Caco-2 (cell line): ENCODE measurements at regions not wholly inside any gene's neighbourhood (a gene's known extent, or its start where the extent isn't known, plus 50 kb on each side); places are given as distances from the start of the nearest gene placed in this dataset.

Experiments used
- BruUV-seq: library from RNA; stranded (reverse); fragments of 400-500 nt; replicated peaks from 2 replicates; lab custom pipeline; 2021; lab: Mats Ljungman, UMichigan
- CTCF ChIA-PET: fragments of 300-600 bp; sonication (Branson Sonifier 250); formaldehyde crosslinking; loops from one replicate; lab custom pipeline; 2022; ENCODE audit warnings: antibody characterized with exemption; lab: Charles Lee
- POLR2A ChIA-PET: fragments of 300-600 bp; sonication (Branson Sonifier 250); formaldehyde crosslinking; loops from one replicate; lab custom pipeline; 2022; ENCODE audit warnings: antibody characterized with exemption; lab: Charles Lee
- DNase-seq, 2 experiments: peaks; one replicate each; pipeline versions ENCODE4 v3.0.0 to v3.0.0-alpha.2; 2020 to 2022
- H3K27me3 ChIP-seq: replicated peaks from 2 replicates; pipeline ENCODE4 v1.6.0; 2011; ENCODE audit warnings: low read length; ENCODE audit not compliant: control insufficient read depth, insufficient read depth
- H3K36me3 ChIP-seq: 2 replicates; pipeline ENCODE4 v1.5.1; 2011; ENCODE audit warnings: low read length; ENCODE audit not compliant: control insufficient read depth, insufficient read depth
- H3K4me1 ChIP-seq: fragments of 250-450 bp; sonication (Bioruptor Pico); 2 replicates; pipeline ENCODE4 v1.5.1; 2020; ENCODE audit warnings: mild to moderate bottlenecking
- H3K4me3 ChIP-seq: 2 replicates; pipeline ENCODE4 v1.5.1; 2011; ENCODE audit warnings: low read depth, mild to moderate bottlenecking, control low read depth, low read length
- H3K9me3 ChIP-seq: fragments of 250-450 bp; sonication (Bioruptor Pico); 2 replicates; pipeline ENCODE4 v1.5.1; 2020; ENCODE audit warnings: mild to moderate bottlenecking, moderate library complexity
- H3K27ac Mint-ChIP-seq: one replicate; pipeline ENCODE4 v1.8.0; 2022; ENCODE audit warnings: mixed read lengths; ENCODE audit not compliant: unreplicated experiment
- H3K27me3 Mint-ChIP-seq: one replicate; pipeline ENCODE4 v1.8.0; 2022; ENCODE audit warnings: mixed read lengths; ENCODE audit not compliant: insufficient read depth, unreplicated experiment
- H3K36me3 Mint-ChIP-seq: one replicate; pipeline ENCODE4 v1.8.0; 2022; ENCODE audit warnings: mild to moderate bottlenecking, mixed read lengths; ENCODE audit not compliant: insufficient read depth, unreplicated experiment
- H3K4me1 Mint-ChIP-seq: one replicate; pipeline ENCODE4 v1.8.0; 2022; ENCODE audit warnings: low read depth, mixed read lengths; ENCODE audit not compliant: unreplicated experiment
- H3K4me3 Mint-ChIP-seq: one replicate; pipeline ENCODE4 v1.8.0; 2022; ENCODE audit warnings: mild to moderate bottlenecking, moderate library complexity, mixed read lengths; ENCODE audit not compliant: unreplicated experiment
- H3K9me3 Mint-ChIP-seq: one replicate; pipeline ENCODE4 v1.8.0; 2022; ENCODE audit warnings: mixed read lengths; ENCODE audit not compliant: unreplicated experiment
- intact Hi-C: fragments of 100-400 bp; cut with micrococcal nuclease; formaldehyde crosslinking; loops from one replicate; pipeline ENCODE4 v1.10.0; 2022; ENCODE audit not compliant: unreplicated experiment
- TF ChIP-seq, protein P1 (sequence below), 2 experiments: fragments of 200-600 bp in 1 of 2; IDR thresholded peaks; 1 replicate in 1 of 2; 2 replicates in 1 of 2; pipeline versions ENCODE4 v1.5.1 to v1.8.0; 2011 to 2022; ENCODE audit warnings: antibody characterized with exemption in 1 of 2, control low read depth in 1 of 2, inconsistent platforms in 1 of 2, low read depth in 1 of 2, low read length in 1 of 2, mild to moderate bottlenecking in 1 of 2, moderate library complexity in 1 of 2; ENCODE audit not compliant: insufficient read depth in 1 of 2, severe bottlenecking in 1 of 2, unreplicated experiment in 1 of 2

DNA sequence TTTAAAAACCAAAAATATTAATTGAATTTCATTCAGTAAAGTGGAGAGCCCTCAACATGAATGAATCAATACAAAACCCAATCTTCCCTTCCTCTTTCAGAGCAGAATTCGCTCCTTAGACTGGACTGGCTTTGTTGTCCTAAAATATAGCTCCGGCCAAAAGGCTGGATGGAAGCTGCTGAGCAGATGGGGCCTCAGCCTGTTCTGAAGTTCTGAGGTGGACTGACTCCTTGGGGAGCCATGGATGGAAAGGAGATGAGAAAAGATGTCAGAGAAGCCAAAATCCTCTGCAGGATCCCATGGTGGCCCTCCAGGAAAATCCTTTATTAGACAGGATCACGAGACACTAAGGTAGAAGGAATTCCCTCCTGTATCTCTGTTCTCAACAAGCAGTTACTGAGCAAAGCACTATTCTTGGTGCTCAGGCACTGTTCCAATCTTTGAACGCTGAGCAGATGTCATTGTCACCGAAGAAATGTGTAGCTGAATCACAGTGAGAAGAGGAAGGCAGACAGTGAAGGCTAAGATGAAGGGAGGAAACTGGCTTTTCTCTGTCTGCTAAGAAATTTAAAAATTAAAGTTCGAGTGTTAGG is 122.0 kb downstream of the SEMA6D start:
- Mint-ChIP-seq H3K27ac (no peak overlapping the region), H3K4me1 (no peaks in the 10 kb centered on the region), H3K36me3 (no peaks in the 10 kb centered on the region), H3K4me3 (no peak overlapping the region), H3K27me3 (peaks cover 10% of the 10 kb centered on the region), H3K9me3 (no peaks in the 10 kb centered on the region)
- no peak overlapping the region for H3K4me3 ChIP-seq
- no peaks in the 10 kb centered on the region for H3K9me3 ChIP-seq
- no TSS peak for BruUV-seq
- CTCF ChIA-PET, result no interaction called here
- H3K27me3 ChIP-seq, result no peaks in the 10 kb centered on the region; the same call in 1 of the 2 replicates
- no peak for DNase-seq
- POLR2A ChIA-PET, result interaction anchor here (0.5 kb wide), 1 partner anchor 492 kb away, joined by 8 read pairs; the partner anchor contains the start of gene DUT
- TF ChIP-seq, protein P1, sequence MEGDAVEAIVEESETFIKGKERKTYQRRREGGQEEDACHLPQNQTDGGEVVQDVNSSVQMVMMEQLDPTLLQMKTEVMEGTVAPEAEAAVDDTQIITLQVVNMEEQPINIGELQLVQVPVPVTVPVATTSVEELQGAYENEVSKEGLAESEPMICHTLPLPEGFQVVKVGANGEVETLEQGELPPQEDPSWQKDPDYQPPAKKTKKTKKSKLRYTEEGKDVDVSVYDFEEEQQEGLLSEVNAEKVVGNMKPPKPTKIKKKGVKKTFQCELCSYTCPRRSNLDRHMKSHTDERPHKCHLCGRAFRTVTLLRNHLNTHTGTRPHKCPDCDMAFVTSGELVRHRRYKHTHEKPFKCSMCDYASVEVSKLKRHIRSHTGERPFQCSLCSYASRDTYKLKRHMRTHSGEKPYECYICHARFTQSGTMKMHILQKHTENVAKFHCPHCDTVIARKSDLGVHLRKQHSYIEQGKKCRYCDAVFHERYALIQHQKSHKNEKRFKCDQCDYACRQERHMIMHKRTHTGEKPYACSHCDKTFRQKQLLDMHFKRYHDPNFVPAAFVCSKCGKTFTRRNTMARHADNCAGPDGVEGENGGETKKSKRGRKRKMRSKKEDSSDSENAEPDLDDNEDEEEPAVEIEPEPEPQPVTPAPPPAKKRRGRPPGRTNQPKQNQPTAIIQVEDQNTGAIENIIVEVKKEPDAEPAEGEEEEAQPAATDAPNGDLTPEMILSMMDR (IDR thresholded peaks at IDR 0.05; ENCODE audit: insufficient read depth in 1 of 2, low read depth in 1 of 2, low read length in 1 of 2, severe bottlenecking in 1 of 2, unreplicated experiment in 1 of 2), result no peak
- no peaks in the 10 kb centered on the region for H3K4me1 ChIP-seq
- intact Hi-C loops, result no loop called here
- H3K36me3 ChIP-seq, result no peaks in the 10 kb centered on the region

- POLR2A ChIA-PET, result no interaction called here
- CTCF ChIA-PET, result no interaction called here
- H3K36me3 Mint-ChIP-seq, result no peaks in the 10 kb centered on the region
- no peaks in the 10 kb centered on the region for H3K4me1 Mint-ChIP-seq
- Histone ChIP-seq H3K4me3 (no peak overlapping the region), H3K4me1 (no peaks in the 10 kb centered on the region), H3K9me3 (no peaks in the 10 kb centered on the region), H3K36me3 (no peaks in the 10 kb centered on the region), H3K27me3 (no peaks in the 10 kb centered on the region; the same call in 1 of the 2 replicates)
- DNase-seq, result no peak
- H3K4me3 Mint-ChIP-seq, result no peak overlapping the region
- H3K27me3 Mint-ChIP-seq, result peaks cover 14% of the 10 kb centered on the region
- TF ChIP-seq, protein P1 (IDR thresholded peaks at IDR 0.05; ENCODE audit: insufficient read depth in 1 of 2, low read depth in 1 of 2, low read length in 1 of 2, severe bottlenecking in 1 of 2, unreplicated experiment in 1 of 2), result no peak
- H3K27ac Mint-ChIP-seq, result no peak overlapping the region
- intact Hi-C loops, result no loop called here
- H3K9me3 Mint-ChIP-seq, result no peaks in the 10 kb centered on the region
- no TSS peak for BruUV-seq
Observed at GRCh38 chr15:47843124-47843663, 125.9 kb downstream of the SEMA6D start.

DNA sequence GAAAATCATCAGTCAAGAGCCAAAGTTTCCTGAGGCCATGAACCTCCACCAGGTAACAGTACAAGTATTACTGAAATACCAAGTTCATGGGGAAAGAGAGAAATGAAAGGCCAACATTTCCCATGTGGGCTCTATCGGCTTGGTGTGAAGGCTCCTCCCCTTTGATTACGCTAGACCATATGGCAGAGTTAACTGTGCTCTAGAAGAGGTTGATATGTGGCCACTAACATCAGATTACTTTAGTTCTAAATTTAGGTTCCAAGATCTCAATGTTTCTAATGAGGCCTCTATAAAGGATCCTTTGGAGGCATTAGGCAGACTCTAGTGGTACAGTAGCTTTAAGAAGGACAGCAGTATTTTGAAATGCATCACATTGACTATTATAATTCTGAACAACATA is 127.1 kb downstream of the SEMA6D start:
- H3K9me3 ChIP-seq, result no peaks in the 10 kb centered on the region
- H3K4me3 ChIP-seq, result no peak overlapping the region
- no peaks in the 10 kb centered on the region for H3K36me3 ChIP-seq
- no peaks in the 10 kb centered on the region for H3K36me3 Mint-ChIP-seq
- no TSS peak for BruUV-seq
- no peaks in the 10 kb centered on the region; the same call in 1 of the 2 replicates for H3K27me3 ChIP-seq
- intact Hi-C loops, result no loop called here
- no peaks in the 10 kb centered on the region for H3K4me1 Mint-ChIP-seq
- ChIA-PET POLR2A (no interaction called here), CTCF (no interaction called here)
- TF ChIP-seq, protein P1 (IDR thresholded peaks at IDR 0.05; ENCODE audit: insufficient read depth in 1 of 2, low read depth in 1 of 2, low read length in 1 of 2, severe bottlenecking in 1 of 2, unreplicated experiment in 1 of 2), result no peak
- DNase-seq, result no peak
- H3K9me3 Mint-ChIP-seq, result no peaks in the 10 kb centered on the region
- peaks cover 11% of the 10 kb centered on the region for H3K27me3 Mint-ChIP-seq
- no peak overlapping the region for H3K4me3 Mint-ChIP-seq
- H3K4me1 ChIP-seq, result no peaks in the 10 kb centered on the region
- no peak overlapping the region for H3K27ac Mint-ChIP-seq
